ENCODE measurements at regions not wholly inside any gene's neighbourhood (a gene's known extent, or its start where the extent isn't known, plus 50 kb on each side); places are given as distances from the start of the nearest gene placed in this dataset.

- no peaks in the 10 kb centered on the region for H3K27me3 ChIP-seq
- no peak overlapping the region for H3K4me2 ChIP-seq
- H4K20me1 ChIP-seq (ENCODE audit: insufficient read depth, poor library complexity, severe bottlenecking): no peaks in the 10 kb centered on the region
- H3K79me2 ChIP-seq: no peaks in the 10 kb centered on the region
- no peak for TF ChIP-seq EZH2 (IDR thresholded peaks at IDR 0.05; ENCODE audit: borderline replicate concordance)
- TF ChIP-seq EZH2phosphoT487 (IDR thresholded peaks at IDR 0.05; ENCODE audit: low read depth, severe bottlenecking, unreplicated experiment): no peak
- TF ChIP-seq CTCF (IDR thresholded peaks at IDR 0.05; ENCODE audit: poor library complexity): no peak
- H3K9me3 ChIP-seq (ENCODE audit: low read depth): no peaks in the 10 kb centered on the region
- no peaks in the 10 kb centered on the region for H3K36me3 ChIP-seq (replicated peaks; ENCODE audit: insufficient read depth, low read depth)
- H3K27ac ChIP-seq: no peak overlapping the region
- H3K4me3 ChIP-seq: no peak overlapping the region
- no peaks in the 10 kb centered on the region for H3K4me1 ChIP-seq (ENCODE audit: insufficient read depth)
- H3K9me2 ChIP-seq (replicated peaks; ENCODE audit: insufficient read depth): no peaks in the 10 kb centered on the region
- no peak overlapping the region for H2AFZ ChIP-seq
- 57% methylated on average over 11 of the region's 11 CpGs for WGBS (ENCODE audit: low lambda C conversion rate, missing lambda C conversion rate)
- no peak for DNase-seq (ENCODE audit: low spot score)
These were observed 80.7 kb upstream of the CXCL12 start for GRCh38 chr10:44465401-44466115.

- H3K4me3 ChIP-seq: no peak overlapping the region
- no peak overlapping the region for H3K27ac ChIP-seq
- no peak overlapping the region for H3K4me2 ChIP-seq
- no peak for DNase-seq (ENCODE audit: low spot score)
- H2AFZ ChIP-seq: no peak overlapping the region
- H3K4me1 ChIP-seq (ENCODE audit: insufficient read depth): no peaks in the 10 kb centered on the region
- 90% methylated on average over 2 of the region's 2 CpGs for WGBS (ENCODE audit: low lambda C conversion rate, missing lambda C conversion rate)
- H3K9me3 ChIP-seq (ENCODE audit: low read depth): no peaks in the 10 kb centered on the region
- no peaks in the 10 kb centered on the region for H3K27me3 ChIP-seq
- no peaks in the 10 kb centered on the region for H3K36me3 ChIP-seq (replicated peaks; ENCODE audit: insufficient read depth, low read depth)
- H3K79me2 ChIP-seq: no peaks in the 10 kb centered on the region
- H4K20me1 ChIP-seq (ENCODE audit: insufficient read depth, poor library complexity, severe bottlenecking): no peaks in the 10 kb centered on the region
- H3K9me2 ChIP-seq (replicated peaks; ENCODE audit: insufficient read depth): no peaks in the 10 kb centered on the region
- no peak for TF ChIP-seq EZH2phosphoT487 (IDR thresholded peaks at IDR 0.05; ENCODE audit: low read depth, severe bottlenecking, unreplicated experiment)
- TF ChIP-seq CTCF (IDR thresholded peaks at IDR 0.05; ENCODE audit: poor library complexity): no peak
- TF ChIP-seq EZH2 (IDR thresholded peaks at IDR 0.05; ENCODE audit: borderline replicate concordance): no peak
These were observed 81.3 kb upstream of the CXCL12 start for GRCh38 chr10:44466236-44466635.

- Histone ChIP-seq H3K27ac (no peak overlapping the region), H4K20me1 (ENCODE audit: insufficient read depth, poor library complexity, severe bottlenecking) (no peaks in the 10 kb centered on the region), H3K4me2 (no peak overlapping the region), H3K9me3 (ENCODE audit: low read depth) (no peaks in the 10 kb centered on the region), H3K9me2 (replicated peaks; ENCODE audit: insufficient read depth) (no peaks in the 10 kb centered on the region), H3K36me3 (replicated peaks; ENCODE audit: insufficient read depth, low read depth) (no peaks in the 10 kb centered on the region), H3K79me2 (no peaks in the 10 kb centered on the region), H2AFZ (no peak overlapping the region), H3K27me3 (no peaks in the 10 kb centered on the region), H3K4me1 (ENCODE audit: insufficient read depth) (no peaks in the 10 kb centered on the region), H3K4me3 (no peak overlapping the region)
- TF ChIP-seq EZH2 (IDR thresholded peaks at IDR 0.05; ENCODE audit: borderline replicate concordance) (no peak), CTCF (IDR thresholded peaks at IDR 0.05; ENCODE audit: poor library complexity) (no peak), EZH2phosphoT487 (IDR thresholded peaks at IDR 0.05; ENCODE audit: low read depth, severe bottlenecking, unreplicated experiment) (no peak)
- DNase-seq (ENCODE audit: low spot score): no peak
- WGBS (ENCODE audit: low lambda C conversion rate, missing lambda C conversion rate): 84% methylated on average over 2 of the region's 2 CpGs
These were observed 82.2 kb upstream of the CXCL12 start for GRCh38 chr10:44467090-44467489.

Data from hepatocyte (in vitro differentiated cells).